Neural cell (in vitro differentiated cells): ENCODE measurements at regions not wholly inside any gene's neighbourhood (a gene's known extent, or its start where the extent isn't known, plus 50 kb on each side); places are given as distances from the start of the nearest gene placed in this dataset.

Experiments used
- H2AFZ ChIP-seq: fragments of 200-600, 300-800 bp; sonication (generic), shearing (Covaris generic); 2 replicates; pipeline ENCODE4 v1.6.0; 2014; ENCODE audit warnings: low read depth, mild to moderate bottlenecking, antibody characterized with exemption, low read length, moderate library complexity
- H3F3A ChIP-seq: fragments of 200-600 bp; shearing (Covaris generic); 2 replicates; pipeline ENCODE4 v1.6.1; 2016; ENCODE audit warnings: mild to moderate bottlenecking, moderate library complexity, mixed read lengths, antibody characterized with exemption, low read length; ENCODE audit not compliant: insufficient read depth, poor library complexity, severe bottlenecking
- H3K27ac ChIP-seq: fragments of 200-600, 300-800 bp; sonication (generic), shearing (Covaris generic); 2 replicates; pipeline ENCODE4 v1.5.1; 2014; ENCODE audit warnings: mild to moderate bottlenecking, low read length, moderate library complexity
- H3K27me3 ChIP-seq: fragments of 300-800, 200-600 bp; sonication (generic), shearing (Covaris generic); 2 replicates; pipeline ENCODE4 v1.6.0; 2014; ENCODE audit warnings: mild to moderate bottlenecking, low read depth, low read length, moderate library complexity; ENCODE audit not compliant: insufficient read depth
- H3K36me3 ChIP-seq: fragments of 300-800, 200-600 bp; sonication (generic), shearing (Covaris generic); 2 replicates; pipeline ENCODE4 v1.5.1; 2014; ENCODE audit warnings: mild to moderate bottlenecking, antibody characterized with exemption, low read length, moderate library complexity; ENCODE audit not compliant: insufficient read depth
- H3K4me2 ChIP-seq: fragments of 300-800, 200-600 bp; sonication (generic), shearing (Covaris generic); 2 replicates; pipeline ENCODE4 v1.6.0; 2014; ENCODE audit warnings: mild to moderate bottlenecking, low read length
- H3K4me3 ChIP-seq: fragments of 300-800, 200-600 bp; sonication (generic), shearing (Covaris generic); 2 replicates; pipeline ENCODE4 v1.5.1; 2014; ENCODE audit warnings: mild to moderate bottlenecking, low read length, moderate library complexity
- H3K79me2 ChIP-seq: fragments of 200-600 bp; shearing (Covaris generic); replicated peaks from 2 replicates; pipeline ENCODE4 v1.6.0; 2014; ENCODE audit warnings: mild to moderate bottlenecking, low read length, moderate library complexity; ENCODE audit not compliant: insufficient read depth
- H3K9ac ChIP-seq: fragments of 300-800, 200-600 bp; sonication (generic), shearing (Covaris generic); 2 replicates; pipeline ENCODE4 v1.6.1; 2016; ENCODE audit warnings: mild to moderate bottlenecking, low read length, mixed read lengths
- H3K9me2 ChIP-seq: fragments of 200-600 bp; shearing (Covaris generic); 2 replicates; pipeline ENCODE4 v1.6.1; 2016; ENCODE audit warnings: mild to moderate bottlenecking, low read length, mixed read lengths; ENCODE audit not compliant: insufficient read depth
- H3K9me3 ChIP-seq: fragments of 200-600, 300-800 bp; sonication (generic), shearing (Covaris generic); 2 replicates; pipeline ENCODE4 v1.6.1; 2016; ENCODE audit warnings: mild to moderate bottlenecking, mixed run types, low read length, moderate library complexity, mixed read lengths
- H4K20me1 ChIP-seq: fragments of 200-600 bp; shearing (Covaris generic); 2 replicates; pipeline ENCODE4 v1.6.1; 2016; ENCODE audit warnings: mild to moderate bottlenecking, mixed run types; ENCODE audit not compliant: insufficient read depth
- CTCF ChIP-seq: fragments of 450-650 bp; IDR thresholded peaks from 2 replicates; pipeline ENCODE4 v1.5.1; 2014; ENCODE audit warnings: antibody characterized with exemption, mild to moderate bottlenecking, moderate library complexity; ENCODE audit not compliant: poor library complexity, severe bottlenecking
- EP300 ChIP-seq: fragments of 450-650 bp; conservative IDR thresholded peaks from 2 replicates; pipeline ENCODE4 v1.6.1; 2014; ENCODE audit warnings: antibody characterized with exemption, mild to moderate bottlenecking, moderate library complexity; ENCODE audit not compliant: poor library complexity, severe bottlenecking
- EZH2 ChIP-seq: fragments of 200-600, 300-800 bp; shearing (Covaris generic), sonication (generic); IDR thresholded peaks from 2 replicates; pipeline ENCODE4 v1.6.1; 2014; ENCODE audit warnings: antibody characterized with exemption, low read length, borderline replicate concordance, mild to moderate bottlenecking; ENCODE audit not compliant: insufficient read depth, poor library complexity, severe bottlenecking
- MXI1 ChIP-seq: fragments of 450-650 bp; conservative IDR thresholded peaks from 2 replicates; pipeline ENCODE4 v1.6.1; 2014; ENCODE audit warnings: antibody characterized with exemption, mild to moderate bottlenecking; ENCODE audit not compliant: poor library complexity, severe bottlenecking
- POLR2AphosphoS5 ChIP-seq: IDR thresholded peaks from 2 replicates; pipeline ENCODE4 v1.6.1; 2012
- RAD21 ChIP-seq: fragments of 450-650 bp; conservative IDR thresholded peaks from 2 replicates; pipeline ENCODE4 v1.6.1; 2014; ENCODE audit warnings: antibody characterized with exemption, mild to moderate bottlenecking, moderate library complexity
- SMC3 ChIP-seq: fragments of 450-650 bp; conservative IDR thresholded peaks from 2 replicates; pipeline ENCODE4 v1.6.1; 2014; ENCODE audit warnings: antibody characterized with exemption, mild to moderate bottlenecking, moderate library complexity; ENCODE audit not compliant: poor library complexity
- TAF1 ChIP-seq: IDR thresholded peaks from 2 replicates; pipeline ENCODE4 v1.6.1; 2012; ENCODE audit warnings: low read depth
- TF ChIP-seq, protein P1 (sequence below): IDR thresholded peaks from 2 replicates; pipeline ENCODE4 v1.6.1; 2012; ENCODE audit warnings: borderline replicate concordance

- Histone ChIP-seq H3K27me3 (peaks cover 7% of the 10 kb centered on the region), H4K20me1 (no peaks in the 10 kb centered on the region), H3K4me3 (no peak overlapping the region), H3K9me3 (no peaks in the 10 kb centered on the region), H3K9me2 (no peaks in the 10 kb centered on the region), H3K9ac (no peak overlapping the region), H3K36me3 (no peaks in the 10 kb centered on the region), H2AFZ (no peak overlapping the region), H3K4me2 (no peak overlapping the region), H3K79me2 (no peaks in the 10 kb centered on the region), H3K27ac (no peak overlapping the region), H3F3A (no peaks in the 10 kb centered on the region)
- TF ChIP-seq POLR2AphosphoS5 (no peak), EP300 (no peak)
These were observed 282.8 kb downstream of the GATA3 start for GRCh38 chr10:8337332-8337651.

DNA sequence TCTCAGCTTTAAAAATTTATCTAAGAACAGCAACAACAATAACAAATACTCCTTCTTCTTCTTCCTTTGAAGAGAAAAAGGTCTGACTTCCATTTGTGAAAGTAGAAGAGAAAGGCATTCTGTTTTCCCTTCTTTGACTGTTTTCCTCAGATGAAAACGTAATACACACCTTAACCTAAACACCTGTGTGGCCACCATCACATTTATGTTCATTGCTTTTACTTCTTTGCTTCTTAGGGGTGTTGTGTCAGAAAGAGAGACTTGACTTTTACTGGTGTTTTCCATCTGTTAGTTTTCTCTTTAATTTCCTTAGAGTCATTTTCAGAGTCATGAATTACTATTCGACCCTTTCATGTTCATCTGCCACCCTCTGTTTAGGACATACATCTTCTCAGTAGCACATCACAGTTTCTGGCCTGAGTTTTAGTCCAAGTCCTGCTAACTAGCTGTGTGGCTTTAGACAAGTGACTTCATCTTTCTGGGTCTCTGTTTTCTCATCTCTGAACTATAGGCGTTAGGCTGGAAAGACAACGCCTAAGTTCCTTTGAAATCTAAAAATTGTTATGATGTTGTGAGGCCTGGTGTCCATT is 283.8 kb downstream of the GATA3 start:
- H3K9me3 ChIP-seq, result no peaks in the 10 kb centered on the region
- peaks cover 1% of the 10 kb centered on the region for H3K27me3 ChIP-seq
- no peak for TF ChIP-seq CTCF
- TF ChIP-seq EP300, result no peak
- no peak for TF ChIP-seq EZH2
- TF ChIP-seq RAD21, result no peak
- TF ChIP-seq TAF1, result no peak
- TF ChIP-seq SMC3, result no peak
- no peak overlapping the region for H3K4me2 ChIP-seq
- no peaks in the 10 kb centered on the region for H3F3A ChIP-seq
- H3K9me2 ChIP-seq, result no peaks in the 10 kb centered on the region
- H4K20me1 ChIP-seq, result no peaks in the 10 kb centered on the region
- H3K9ac ChIP-seq, result no peak overlapping the region
- no peaks in the 10 kb centered on the region for H3K36me3 ChIP-seq
- H2AFZ ChIP-seq, result no peak overlapping the region
- H3K79me2 ChIP-seq, result no peaks in the 10 kb centered on the region
- H3K27ac ChIP-seq, result no peak overlapping the region
- H3K4me3 ChIP-seq, result no peak overlapping the region

- Histone ChIP-seq H3K4me3 (no peak overlapping the region), H2AFZ (no peak overlapping the region), H4K20me1 (no peaks in the 10 kb centered on the region), H3K36me3 (no peaks in the 10 kb centered on the region), H3K4me2 (no peak overlapping the region), H3K27me3 (no peaks in the 10 kb centered on the region), H3K9ac (no peak overlapping the region), H3K9me3 (no peaks in the 10 kb centered on the region), H3F3A (no peaks in the 10 kb centered on the region), H3K79me2 (no peaks in the 10 kb centered on the region), H3K27ac (no peak overlapping the region), H3K9me2 (no peaks in the 10 kb centered on the region)
- TF ChIP-seq CTCF (no peak), SMC3 (no peak), POLR2AphosphoS5 (no peak), EZH2 (no peak), TAF1 (no peak), EP300 (no peak), MXI1 (no peak), RAD21 (no peak)
- TF ChIP-seq, protein P1, sequence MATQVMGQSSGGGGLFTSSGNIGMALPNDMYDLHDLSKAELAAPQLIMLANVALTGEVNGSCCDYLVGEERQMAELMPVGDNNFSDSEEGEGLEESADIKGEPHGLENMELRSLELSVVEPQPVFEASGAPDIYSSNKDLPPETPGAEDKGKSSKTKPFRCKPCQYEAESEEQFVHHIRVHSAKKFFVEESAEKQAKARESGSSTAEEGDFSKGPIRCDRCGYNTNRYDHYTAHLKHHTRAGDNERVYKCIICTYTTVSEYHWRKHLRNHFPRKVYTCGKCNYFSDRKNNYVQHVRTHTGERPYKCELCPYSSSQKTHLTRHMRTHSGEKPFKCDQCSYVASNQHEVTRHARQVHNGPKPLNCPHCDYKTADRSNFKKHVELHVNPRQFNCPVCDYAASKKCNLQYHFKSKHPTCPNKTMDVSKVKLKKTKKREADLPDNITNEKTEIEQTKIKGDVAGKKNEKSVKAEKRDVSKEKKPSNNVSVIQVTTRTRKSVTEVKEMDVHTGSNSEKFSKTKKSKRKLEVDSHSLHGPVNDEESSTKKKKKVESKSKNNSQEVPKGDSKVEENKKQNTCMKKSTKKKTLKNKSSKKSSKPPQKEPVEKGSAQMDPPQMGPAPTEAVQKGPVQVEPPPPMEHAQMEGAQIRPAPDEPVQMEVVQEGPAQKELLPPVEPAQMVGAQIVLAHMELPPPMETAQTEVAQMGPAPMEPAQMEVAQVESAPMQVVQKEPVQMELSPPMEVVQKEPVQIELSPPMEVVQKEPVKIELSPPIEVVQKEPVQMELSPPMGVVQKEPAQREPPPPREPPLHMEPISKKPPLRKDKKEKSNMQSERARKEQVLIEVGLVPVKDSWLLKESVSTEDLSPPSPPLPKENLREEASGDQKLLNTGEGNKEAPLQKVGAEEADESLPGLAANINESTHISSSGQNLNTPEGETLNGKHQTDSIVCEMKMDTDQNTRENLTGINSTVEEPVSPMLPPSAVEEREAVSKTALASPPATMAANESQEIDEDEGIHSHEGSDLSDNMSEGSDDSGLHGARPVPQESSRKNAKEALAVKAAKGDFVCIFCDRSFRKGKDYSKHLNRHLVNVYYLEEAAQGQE, result no peak
These were observed 290.3 kb downstream of the GATA3 start for GRCh38 chr10:8344756-8345155.
